GM12878 (cell line): ENCODE measurements at regions not wholly inside any gene's neighbourhood (a gene's known extent, or its start where the extent isn't known, plus 50 kb on each side); places are given as distances from the start of the nearest gene placed in this dataset.

ENCODE experiments used
- ATAC-seq: fragments of 200-7000 bp; cut with Tn5 transposase; 3 replicates; pipeline ENCODE4 v1.9.1; 2020; ENCODE audit warnings: mild to moderate bottlenecking, moderate library complexity
- BruUV-seq: library from RNA; stranded (reverse); fragments of 400-500 nt; replicated peaks from 2 replicates; lab custom pipeline; 2021; lab: Mats Ljungman, UMichigan
- CTCF ChIA-PET: fragments of 300-600 bp; sonication (Branson Sonifier 250); formaldehyde crosslinking; extraction: SDS; loops from one replicate; lab custom pipeline; 2021; ENCODE audit warnings: inconsistent platforms; lab: Yijun Ruan, JAX
- POLR2A ChIA-PET: fragments of 350-600 bp; formaldehyde crosslinking; extraction: SDS; loops from one replicate; lab custom pipeline; 2021; ENCODE audit warnings: inconsistent platforms; lab: Charles Lee
- RAD21 ChIA-PET: fragments of 300-600 bp; sonication (Branson Sonifier 250); formaldehyde crosslinking; loops from one replicate; lab custom pipeline; 2023; ENCODE audit warnings: antibody characterized with exemption; ENCODE audit not compliant: unreplicated experiment; lab: Charles Lee
- SMC1A ChIA-PET: fragments of 300-600 bp; sonication (Branson Sonifier 250); formaldehyde crosslinking; loops from one replicate; lab custom pipeline; 2023; ENCODE audit not compliant: unreplicated experiment, uncharacterized antibody; lab: Charles Lee
- DNase-seq: peaks from one replicate; pipeline ENCODE4 v3.0.0-alpha.2; 2011; ENCODE audit warnings: low read depth, low spot score
- FAIRE-seq: peaks from 3 replicates; lab custom pipeline; 2011; peaks lifted over from hg19 to GRCh38; lab: Jason Lieb, UNC
- H2AFZ ChIP-seq: 2 replicates; pipeline ENCODE4 v1.6.0; 2011; ENCODE audit warnings: low read depth, low read length, control low read depth; ENCODE audit not compliant: control insufficient read depth
- H3K27ac ChIP-seq: 2 replicates; pipeline ENCODE4 v1.5.1; 2011; ENCODE audit warnings: control low read depth; ENCODE audit not compliant: control insufficient read depth, insufficient read depth
- H3K27me3 ChIP-seq, 2 experiments: replicated peaks in 1 of 2; 2 replicates each; pipeline versions ENCODE4 v1.6.0 to v1.6.1; 2011; ENCODE audit warnings: low read length in 1 of 2; ENCODE audit not compliant: control insufficient read depth in 2 of 2, insufficient read depth in 2 of 2
- H3K36me3 ChIP-seq, 2 experiments: 2 replicates each; pipeline ENCODE4 v1.5.1; 2011; ENCODE audit warnings: low read length in 1 of 2; ENCODE audit not compliant: control insufficient read depth in 2 of 2, insufficient read depth in 2 of 2
- H3K4me1 ChIP-seq: 2 replicates; pipeline ENCODE4 v1.6.1; 2011; ENCODE audit warnings: mild to moderate bottlenecking, low read length, moderate library complexity, mixed read lengths; ENCODE audit not compliant: control insufficient read depth, insufficient read depth
- H3K4me2 ChIP-seq: 2 replicates; pipeline ENCODE4 v1.6.0; 2011; ENCODE audit warnings: control low read depth; ENCODE audit not compliant: control insufficient read depth, insufficient read depth
- H3K4me3 ChIP-seq: fragments of 200-600 bp; sonication (generic); 2 replicates; pipeline ENCODE4 v1.5.1; 2016
- H3K79me2 ChIP-seq: 2 replicates; pipeline ENCODE4 v1.6.0; 2011; ENCODE audit warnings: low read length; ENCODE audit not compliant: control insufficient read depth, insufficient read depth
- H3K9ac ChIP-seq: 2 replicates; pipeline ENCODE4 v1.8.0; 2011; ENCODE audit warnings: low read length, control low read depth, mixed read lengths; ENCODE audit not compliant: control insufficient read depth, insufficient read depth
- H3K9me3 ChIP-seq: replicated peaks from 3 replicates; pipeline ENCODE4 v1.5.1; 2011; ENCODE audit warnings: mild to moderate bottlenecking, low read length; ENCODE audit not compliant: control insufficient read depth, insufficient read depth
- H4K20me1 ChIP-seq: 2 replicates; pipeline ENCODE4 v1.6.0; 2011; ENCODE audit not compliant: control insufficient read depth, insufficient read depth
- ATF7 ChIP-seq: fragments of 450-650 bp; IDR thresholded peaks from 2 replicates; pipeline ENCODE4 v1.6.1; 2016; ENCODE audit warnings: low read depth, mild to moderate bottlenecking
- BCL11A ChIP-seq: IDR thresholded peaks from 2 replicates; pipeline ENCODE4 v1.6.1; 2011; ENCODE audit warnings: low read depth, low read length
- BHLHE40 ChIP-seq, 2 experiments: fragments of 450-650 bp in 1 of 2; IDR thresholded peaks; 2 replicates each; pipeline ENCODE4 v1.6.1; 2011 to 2017; ENCODE audit warnings: low read depth in 2 of 2, borderline replicate concordance in 1 of 2, improper control_type of control experiment in 1 of 2, low read length in 1 of 2, mild to moderate bottlenecking in 1 of 2
- IKZF2 ChIP-seq, 2 experiments: fragments of 450-650 bp; IDR thresholded peaks; 2 replicates each; pipeline ENCODE4 v1.6.1; 2017; ENCODE audit warnings: mild to moderate bottlenecking in 2 of 2, moderate library complexity in 2 of 2
- IRF4 ChIP-seq: IDR thresholded peaks from 2 replicates; pipeline ENCODE4 v1.6.1; 2011; ENCODE audit warnings: low read depth, low read length
- JUNB ChIP-seq: IDR thresholded peaks from 2 replicates; pipeline ENCODE4 v1.6.1; 2016; ENCODE audit warnings: antibody characterized with exemption, mild to moderate bottlenecking
- MTA2 ChIP-seq: fragments of 450-650 bp; IDR thresholded peaks from 2 replicates; pipeline ENCODE4 v1.6.1; 2016; ENCODE audit warnings: low read depth, mild to moderate bottlenecking, moderate library complexity
- PML ChIP-seq: IDR thresholded peaks from 2 replicates; pipeline ENCODE4 v1.6.1; 2012; ENCODE audit warnings: low read length, inconsistent platforms
- YBX1 ChIP-seq: fragments of 450-650 bp; IDR thresholded peaks from 2 replicates; pipeline ENCODE4 v1.6.1; 2016; ENCODE audit warnings: antibody characterized with exemption
- ZNF384 ChIP-seq: IDR thresholded peaks from 2 replicates; pipeline ENCODE4 v1.6.1; 2012; ENCODE audit warnings: low read depth, mild to moderate bottlenecking, low read length, improper control_type of control experiment, borderline replicate concordance
- WGBS: methylation state at CpG from one replicate; pipeline ENCODE4 v1.1.6; 2016; ENCODE audit warnings: low lambda C conversion rate; ENCODE audit not compliant: insufficient replicate concordance, insufficient coverage; ENCODE audit errors: missing lambda C conversion rate; 5-methylcytosine and 5-hydroxymethylcytosine counted together
- in situ Hi-C: fragments of 300-500 bp; cut with MboI; formaldehyde crosslinking; loops from 9 replicates; pipeline ENCODE4 v1.14.3; 2018; ENCODE audit warnings: mixed read lengths
- intact Hi-C: fragments of 100-400 bp; cut with micrococcal nuclease; formaldehyde crosslinking; loops from one replicate; pipeline ENCODE4 v1.14.2; 2022; ENCODE audit not compliant: unreplicated experiment
- TF ChIP-seq, protein P1 (sequence below): fragments of 450-650 bp; IDR thresholded peaks from 2 replicates; pipeline ENCODE4 v1.6.1; 2017; ENCODE audit warnings: borderline replicate concordance
- TF ChIP-seq, protein P2 (sequence below): fragments of 450-650 bp; IDR thresholded peaks from 2 replicates; pipeline ENCODE4 v1.6.1; 2017; ENCODE audit warnings: mild to moderate bottlenecking, moderate library complexity
- TF ChIP-seq, protein P3 (sequence below), 3 experiments: IDR thresholded peaks in 2 of 3; conservative IDR thresholded peaks in 1 of 3; 2 replicates each; pipeline ENCODE4 v1.5.1; 2011; ENCODE audit warnings: low read depth in 3 of 3, low read length in 3 of 3, mild to moderate bottlenecking in 3 of 3, control low read depth in 2 of 3, moderate library complexity in 2 of 3, inconsistent platforms in 1 of 3, mixed read lengths in 1 of 3; ENCODE audit not compliant: control insufficient read depth in 2 of 3, insufficient read depth in 1 of 3; ENCODE audit errors: extremely low read depth in 1 of 3
- TF ChIP-seq, protein P4 (sequence below): fragments of 450-650 bp; IDR thresholded peaks from 2 replicates; pipeline ENCODE4 v1.6.1; 2017; ENCODE audit warnings: mild to moderate bottlenecking, low read depth, inconsistent platforms; ENCODE audit not compliant: poor library complexity, severe bottlenecking

DNA sequence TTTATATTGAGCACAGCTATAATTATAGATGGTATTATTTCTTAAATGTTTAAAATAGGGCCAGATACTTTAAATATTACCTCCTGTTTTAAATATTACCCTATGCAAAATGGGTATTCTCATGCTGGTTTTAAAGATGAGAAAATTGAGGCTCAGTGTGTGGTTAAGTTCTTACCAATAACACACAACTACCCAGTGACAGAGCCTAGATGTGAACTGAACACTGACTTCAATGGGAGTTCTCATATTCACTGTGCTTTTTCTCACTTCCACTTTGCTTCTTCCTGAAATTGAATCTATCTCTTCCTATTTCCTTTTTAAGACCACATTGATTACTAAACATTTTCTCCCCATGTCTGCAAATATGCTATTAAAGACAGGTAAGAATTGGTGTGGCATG is 135.8 kb upstream of the TUSC1 start (continued):
- TF ChIP-seq PML = no peak
- no peak for TF ChIP-seq JUNB

DNA sequence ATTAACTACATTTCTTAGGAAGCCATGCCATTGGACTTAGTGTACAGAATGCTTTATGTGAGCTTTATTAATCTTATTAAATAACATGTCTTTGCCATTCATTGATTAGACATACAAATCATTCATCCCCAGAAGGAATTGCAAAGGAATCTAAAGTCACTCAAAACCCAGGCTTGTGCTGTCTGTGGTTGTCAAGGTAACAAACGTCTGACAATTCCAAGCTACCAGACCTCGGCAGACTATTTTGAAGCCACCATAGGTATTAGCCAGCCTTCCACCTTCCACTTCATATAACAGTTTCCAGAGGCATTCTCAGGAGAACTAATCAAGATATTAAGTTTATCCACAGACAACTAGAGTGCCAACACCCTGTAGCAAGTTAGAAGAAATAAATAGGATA is 135.2 kb upstream of the TUSC1 start:
- SMC1A ChIA-PET = no interaction called here
- TF ChIP-seq IRF4 (no peak), YBX1 (no peak), IKZF2 (IDR thresholded peaks at IDR 0.05) (no peak), ZNF384 (no peak), BHLHE40 (IDR thresholded peaks at IDR 0.05; ENCODE audit: borderline replicate concordance in 1 of 2, low read depth in 2 of 2, low read length in 1 of 2) (no peak), BCL11A (no peak), MTA2 (no peak), ATF7 (no peak)
- TF ChIP-seq, protein P1, sequence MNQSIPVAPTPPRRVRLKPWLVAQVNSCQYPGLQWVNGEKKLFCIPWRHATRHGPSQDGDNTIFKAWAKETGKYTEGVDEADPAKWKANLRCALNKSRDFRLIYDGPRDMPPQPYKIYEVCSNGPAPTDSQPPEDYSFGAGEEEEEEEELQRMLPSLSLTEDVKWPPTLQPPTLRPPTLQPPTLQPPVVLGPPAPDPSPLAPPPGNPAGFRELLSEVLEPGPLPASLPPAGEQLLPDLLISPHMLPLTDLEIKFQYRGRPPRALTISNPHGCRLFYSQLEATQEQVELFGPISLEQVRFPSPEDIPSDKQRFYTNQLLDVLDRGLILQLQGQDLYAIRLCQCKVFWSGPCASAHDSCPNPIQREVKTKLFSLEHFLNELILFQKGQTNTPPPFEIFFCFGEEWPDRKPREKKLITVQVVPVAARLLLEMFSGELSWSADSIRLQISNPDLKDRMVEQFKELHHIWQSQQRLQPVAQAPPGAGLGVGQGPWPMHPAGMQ = no peak
- TF ChIP-seq, protein P2, sequence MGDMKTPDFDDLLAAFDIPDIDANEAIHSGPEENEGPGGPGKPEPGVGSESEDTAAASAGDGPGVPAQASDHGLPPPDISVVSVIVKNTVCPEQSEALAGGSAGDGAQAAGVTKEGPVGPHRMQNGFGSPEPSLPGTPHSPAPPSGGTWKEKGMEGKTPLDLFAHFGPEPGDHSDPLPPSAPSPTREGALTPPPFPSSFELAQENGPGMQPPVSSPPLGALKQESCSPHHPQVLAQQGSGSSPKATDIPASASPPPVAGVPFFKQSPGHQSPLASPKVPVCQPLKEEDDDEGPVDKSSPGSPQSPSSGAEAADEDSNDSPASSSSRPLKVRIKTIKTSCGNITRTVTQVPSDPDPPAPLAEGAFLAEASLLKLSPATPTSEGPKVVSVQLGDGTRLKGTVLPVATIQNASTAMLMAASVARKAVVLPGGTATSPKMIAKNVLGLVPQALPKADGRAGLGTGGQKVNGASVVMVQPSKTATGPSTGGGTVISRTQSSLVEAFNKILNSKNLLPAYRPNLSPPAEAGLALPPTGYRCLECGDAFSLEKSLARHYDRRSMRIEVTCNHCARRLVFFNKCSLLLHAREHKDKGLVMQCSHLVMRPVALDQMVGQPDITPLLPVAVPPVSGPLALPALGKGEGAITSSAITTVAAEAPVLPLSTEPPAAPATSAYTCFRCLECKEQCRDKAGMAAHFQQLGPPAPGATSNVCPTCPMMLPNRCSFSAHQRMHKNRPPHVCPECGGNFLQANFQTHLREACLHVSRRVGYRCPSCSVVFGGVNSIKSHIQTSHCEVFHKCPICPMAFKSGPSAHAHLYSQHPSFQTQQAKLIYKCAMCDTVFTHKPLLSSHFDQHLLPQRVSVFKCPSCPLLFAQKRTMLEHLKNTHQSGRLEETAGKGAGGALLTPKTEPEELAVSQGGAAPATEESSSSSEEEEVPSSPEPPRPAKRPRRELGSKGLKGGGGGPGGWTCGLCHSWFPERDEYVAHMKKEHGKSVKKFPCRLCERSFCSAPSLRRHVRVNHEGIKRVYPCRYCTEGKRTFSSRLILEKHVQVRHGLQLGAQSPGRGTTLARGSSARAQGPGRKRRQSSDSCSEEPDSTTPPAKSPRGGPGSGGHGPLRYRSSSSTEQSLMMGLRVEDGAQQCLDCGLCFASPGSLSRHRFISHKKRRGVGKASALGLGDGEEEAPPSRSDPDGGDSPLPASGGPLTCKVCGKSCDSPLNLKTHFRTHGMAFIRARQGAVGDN = no peak
- TF ChIP-seq, protein P3, sequence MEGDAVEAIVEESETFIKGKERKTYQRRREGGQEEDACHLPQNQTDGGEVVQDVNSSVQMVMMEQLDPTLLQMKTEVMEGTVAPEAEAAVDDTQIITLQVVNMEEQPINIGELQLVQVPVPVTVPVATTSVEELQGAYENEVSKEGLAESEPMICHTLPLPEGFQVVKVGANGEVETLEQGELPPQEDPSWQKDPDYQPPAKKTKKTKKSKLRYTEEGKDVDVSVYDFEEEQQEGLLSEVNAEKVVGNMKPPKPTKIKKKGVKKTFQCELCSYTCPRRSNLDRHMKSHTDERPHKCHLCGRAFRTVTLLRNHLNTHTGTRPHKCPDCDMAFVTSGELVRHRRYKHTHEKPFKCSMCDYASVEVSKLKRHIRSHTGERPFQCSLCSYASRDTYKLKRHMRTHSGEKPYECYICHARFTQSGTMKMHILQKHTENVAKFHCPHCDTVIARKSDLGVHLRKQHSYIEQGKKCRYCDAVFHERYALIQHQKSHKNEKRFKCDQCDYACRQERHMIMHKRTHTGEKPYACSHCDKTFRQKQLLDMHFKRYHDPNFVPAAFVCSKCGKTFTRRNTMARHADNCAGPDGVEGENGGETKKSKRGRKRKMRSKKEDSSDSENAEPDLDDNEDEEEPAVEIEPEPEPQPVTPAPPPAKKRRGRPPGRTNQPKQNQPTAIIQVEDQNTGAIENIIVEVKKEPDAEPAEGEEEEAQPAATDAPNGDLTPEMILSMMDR (IDR thresholded peaks at IDR 0.05 in 2 of 3, conservative IDR thresholded peaks at IDR 0.05 in 1 of 3; ENCODE audit: control insufficient read depth in 2 of 3, extremely low read depth in 1 of 3, insufficient read depth in 1 of 3, low read depth in 3 of 3, low read length in 3 of 3) = no peak
- TF ChIP-seq, protein P4, sequence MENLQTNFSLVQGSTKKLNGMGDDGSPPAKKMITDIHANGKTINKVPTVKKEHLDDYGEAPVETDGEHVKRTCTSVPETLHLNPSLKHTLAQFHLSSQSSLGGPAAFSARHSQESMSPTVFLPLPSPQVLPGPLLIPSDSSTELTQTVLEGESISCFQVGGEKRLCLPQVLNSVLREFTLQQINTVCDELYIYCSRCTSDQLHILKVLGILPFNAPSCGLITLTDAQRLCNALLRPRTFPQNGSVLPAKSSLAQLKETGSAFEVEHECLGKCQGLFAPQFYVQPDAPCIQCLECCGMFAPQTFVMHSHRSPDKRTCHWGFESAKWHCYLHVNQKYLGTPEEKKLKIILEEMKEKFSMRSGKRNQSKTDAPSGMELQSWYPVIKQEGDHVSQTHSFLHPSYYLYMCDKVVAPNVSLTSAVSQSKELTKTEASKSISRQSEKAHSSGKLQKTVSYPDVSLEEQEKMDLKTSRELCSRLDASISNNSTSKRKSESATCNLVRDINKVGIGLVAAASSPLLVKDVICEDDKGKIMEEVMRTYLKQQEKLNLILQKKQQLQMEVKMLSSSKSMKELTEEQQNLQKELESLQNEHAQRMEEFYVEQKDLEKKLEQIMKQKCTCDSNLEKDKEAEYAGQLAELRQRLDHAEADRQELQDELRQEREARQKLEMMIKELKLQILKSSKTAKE = no peak

More for the DNA sequence above, 135.2 kb upstream of the TUSC1 start:
- ChIA-PET RAD21 (no interaction called here), POLR2A (no interaction called here), CTCF (no interaction called here)
- Histone ChIP-seq H3K9me3 (no peaks in the 10 kb centered on the region), H3K27me3 (no peaks in the 10 kb centered on the region), H3K4me2 (no peak overlapping the region), H3K36me3 (no peaks in the 10 kb centered on the region), H2AFZ (no peak overlapping the region), H3K9ac (no peak overlapping the region), H3K27ac (no peak overlapping the region), H4K20me1 (no peaks in the 10 kb centered on the region), H3K4me1 (no peaks in the 10 kb centered on the region), H3K79me2 (no peaks in the 10 kb centered on the region), H3K4me3 (no peak overlapping the region)
- ATAC-seq (no peak), FAIRE-seq (no peak), DNase-seq (no peak)
- WGBS = 0% methylated on average over 2 of the region's 2 CpGs
- intact Hi-C loops = no loop called here
- in situ Hi-C loops = no loop called here
- BruUV-seq = no TSS peak
